ENCODE measurements at regions not wholly inside any gene's neighbourhood (a gene's known extent, or its start where the extent isn't known, plus 50 kb on each side); places are given as distances from the start of the nearest gene placed in this dataset.
"Not testable (repeated sequence)": the region's sequence is repeated elsewhere in the genome, so short reads cannot be mapped to it uniquely, and the experiment has no call there.

GRCh38 chr11:16526947-16527346 is 170.6 kb upstream of the SOX6 start:
- no peak for DNase-seq

DNA sequence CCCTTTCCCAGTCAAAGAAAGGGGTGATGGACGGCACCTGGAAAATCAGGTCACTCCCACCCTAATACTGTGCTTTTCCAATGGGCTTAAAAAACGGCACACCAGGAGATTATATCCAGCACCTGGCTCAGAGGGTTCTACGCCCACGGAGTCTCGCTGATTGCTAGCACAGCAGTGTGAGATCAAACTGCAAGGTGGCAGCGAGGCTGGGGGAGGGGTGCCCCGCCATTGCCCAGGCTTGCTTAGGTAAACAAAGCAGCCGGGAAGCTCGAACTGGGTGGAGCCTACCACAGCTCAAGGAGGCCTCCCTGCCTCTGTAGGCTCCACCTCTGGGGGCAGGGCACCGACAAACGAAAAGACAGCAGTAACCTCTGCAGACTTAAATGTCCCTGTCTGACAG is 164.4 kb upstream of the SOX6 start:
- DNase-seq: not testable (repeated sequence)

DNA sequence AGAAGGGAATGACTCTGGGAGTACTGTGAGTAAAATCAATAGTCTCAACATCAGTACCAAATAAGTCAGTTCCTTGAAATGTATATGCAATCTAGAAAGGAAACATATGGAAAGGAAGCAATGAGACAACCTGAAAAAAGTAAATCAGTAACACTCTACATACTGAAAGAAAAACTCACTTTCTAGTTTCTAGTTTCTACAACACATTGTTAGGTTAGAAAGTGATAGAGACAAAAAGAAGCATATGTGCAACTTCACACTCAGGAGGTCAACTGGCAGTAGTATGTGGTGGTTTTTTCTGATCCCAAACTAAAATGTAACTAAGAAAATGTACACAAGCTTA is 156.5 kb upstream of the SOX6 start:
- no peak for DNase-seq

DNA sequence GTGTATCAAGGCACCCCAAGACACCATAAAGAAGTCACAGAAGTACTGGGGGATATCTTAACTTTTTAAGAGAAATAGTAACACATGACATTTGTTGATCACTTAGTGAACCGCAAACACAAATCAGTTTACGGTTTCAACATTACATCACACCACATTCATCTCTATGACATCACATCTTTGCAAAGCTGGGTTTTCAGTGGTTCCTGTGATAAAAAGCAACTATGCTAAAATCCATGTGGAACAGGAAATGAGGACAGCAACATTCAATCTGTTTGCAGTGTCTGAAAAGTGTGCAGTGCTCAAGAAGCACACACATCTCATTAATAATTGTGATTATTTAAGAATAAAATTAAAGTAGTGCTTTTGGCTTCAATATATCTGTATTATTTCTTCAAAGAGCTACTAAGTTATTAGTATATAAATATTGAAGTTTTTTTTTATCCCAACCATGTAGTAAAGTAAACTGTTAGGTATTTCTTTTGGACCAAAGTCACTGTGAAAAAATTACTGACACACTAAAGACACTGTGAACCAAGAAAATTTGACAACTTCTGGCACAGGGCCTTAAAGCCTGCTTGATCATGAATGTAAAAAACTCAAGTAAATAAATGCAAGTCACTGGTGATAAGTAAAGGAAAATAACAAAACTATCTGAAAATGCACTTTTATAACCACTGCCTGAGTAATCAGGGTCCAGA is 156.0 kb upstream of the SOX6 start:
- no peak for DNase-seq

GRCh38 chr11:16511116-16512114 is 155.1 kb upstream of the SOX6 start:
- DNase-seq: peak; percentile 37

DNA sequence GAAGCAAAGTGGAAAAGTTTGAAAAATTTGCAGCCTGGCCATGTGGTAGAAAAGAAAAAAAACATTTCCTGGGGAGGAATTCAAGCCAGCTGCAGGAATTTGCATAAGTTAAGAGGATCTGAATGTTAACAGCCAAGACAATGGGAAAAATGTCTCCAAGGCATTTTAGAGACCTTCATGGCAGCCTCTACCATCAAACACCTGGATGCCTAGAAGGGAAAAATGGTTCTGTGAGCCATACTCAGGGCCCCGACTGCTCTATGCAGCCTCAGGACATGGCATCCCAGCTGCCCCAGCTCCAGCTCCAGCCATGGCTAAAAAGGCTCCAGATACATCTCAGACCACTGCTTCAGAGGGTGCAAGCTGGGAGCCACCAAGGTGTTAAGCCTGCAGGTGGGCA is 149.1 kb upstream of the SOX6 start:
- DNase-seq: no peak

DNA sequence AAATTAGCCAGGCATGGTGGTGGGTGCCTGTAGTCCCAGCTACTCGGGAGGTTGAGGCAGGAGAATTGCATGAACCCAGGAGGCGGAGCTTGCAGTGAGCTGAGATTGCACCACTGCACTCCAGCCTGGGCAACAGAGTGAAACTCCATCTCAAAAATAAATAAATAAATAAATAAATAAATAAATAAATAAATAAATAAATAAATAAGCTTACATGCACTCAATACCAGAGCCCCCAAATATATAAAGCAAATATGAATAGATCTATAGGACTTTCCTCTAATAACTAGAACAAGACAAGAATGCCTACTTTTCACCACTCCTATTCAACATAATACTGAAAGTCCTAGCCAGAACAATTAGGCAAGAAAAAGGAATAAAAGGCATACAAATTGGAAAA is 147.5 kb upstream of the SOX6 start:
- not testable (repeated sequence) for DNase-seq

- DNase-seq: no peak
These were observed 138.8 kb upstream of the SOX6 start for GRCh38 chr11:16494918-16495691.

GRCh38 chr11:16484434-16484833 is 128.1 kb upstream of the SOX6 start:
- no peak for DNase-seq

DNA sequence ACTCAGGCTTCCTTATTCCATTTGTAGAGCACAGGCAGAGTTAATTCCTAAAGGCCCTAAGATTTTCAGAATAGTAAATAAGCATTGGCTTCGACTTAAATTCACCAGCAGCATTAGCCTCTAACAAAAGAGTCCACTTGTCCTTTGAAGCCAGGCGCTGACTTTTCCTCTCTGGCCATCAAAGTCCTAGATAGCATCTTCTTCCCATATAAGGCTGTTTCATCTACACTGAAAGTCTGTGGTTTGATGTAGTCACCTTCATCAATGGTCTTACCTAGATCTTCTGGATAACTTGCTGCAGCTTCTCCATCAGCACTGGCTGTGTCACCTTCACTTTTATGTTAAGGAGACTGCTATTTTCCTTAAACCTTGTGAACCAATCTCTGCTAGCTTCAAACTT is 118.3 kb upstream of the SOX6 start:
- DNase-seq: no peak

DNA sequence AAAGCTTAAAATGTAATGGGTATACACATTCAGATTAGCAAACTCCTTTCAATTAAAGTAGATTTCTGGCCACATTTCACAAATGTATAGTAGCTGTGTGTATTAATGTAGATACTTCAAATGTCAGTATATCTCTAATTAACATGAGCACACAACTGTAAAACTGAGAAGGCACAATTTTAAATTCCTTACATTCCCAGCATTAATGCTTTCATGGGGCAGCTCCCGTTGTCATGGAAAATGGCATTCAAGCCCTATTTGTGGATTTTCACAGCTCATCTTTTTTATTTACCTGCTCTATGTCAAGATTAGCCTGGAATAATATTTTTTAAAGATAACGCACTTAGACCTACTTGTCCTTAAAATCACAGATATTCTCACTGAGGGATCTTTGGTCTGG is 113.6 kb upstream of the SOX6 start:
- no peak for DNase-seq

GRCh38 chr11:16468735-16469453 is 112.5 kb upstream of the SOX6 start:
- no peak for DNase-seq

GRCh38 chr11:16460508-16460907 is 104.2 kb upstream of the SOX6 start:
- DNase-seq: no peak

GRCh38 chr11:16456366-16456765 is 100.0 kb upstream of the SOX6 start:
- no peak for DNase-seq

GRCh38 chr11:16454289-16454863 is 98.0 kb upstream of the SOX6 start:
- no peak for DNase-seq

DNA sequence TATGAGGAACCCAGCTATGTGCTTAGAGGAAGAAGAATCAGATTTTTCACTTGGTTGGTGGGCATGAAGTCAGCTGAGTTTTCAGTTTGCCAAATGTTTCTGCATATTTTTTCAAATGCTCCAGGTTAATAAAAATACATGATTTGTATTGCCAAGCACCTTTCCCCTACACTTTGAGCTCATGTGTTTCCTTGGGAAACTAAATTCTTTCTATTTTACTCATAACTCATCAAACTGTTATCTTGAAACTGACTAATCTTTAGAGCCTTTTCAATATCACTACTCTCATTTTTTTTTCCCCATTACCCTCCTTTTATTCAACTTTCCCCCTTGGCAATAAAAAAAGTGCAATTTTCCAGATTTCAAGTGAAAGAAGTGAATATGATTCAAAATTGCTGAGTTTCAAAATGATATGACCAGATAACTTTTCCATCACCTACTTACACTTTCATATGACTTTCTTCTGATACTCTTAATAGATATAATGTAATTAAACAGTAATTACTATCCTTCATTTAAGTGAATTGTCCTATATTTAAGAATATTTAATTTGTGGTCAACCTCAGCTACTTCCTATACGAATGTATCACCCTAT is 91.9 kb upstream of the SOX6 start:
- DNase-seq: no peak

DNA sequence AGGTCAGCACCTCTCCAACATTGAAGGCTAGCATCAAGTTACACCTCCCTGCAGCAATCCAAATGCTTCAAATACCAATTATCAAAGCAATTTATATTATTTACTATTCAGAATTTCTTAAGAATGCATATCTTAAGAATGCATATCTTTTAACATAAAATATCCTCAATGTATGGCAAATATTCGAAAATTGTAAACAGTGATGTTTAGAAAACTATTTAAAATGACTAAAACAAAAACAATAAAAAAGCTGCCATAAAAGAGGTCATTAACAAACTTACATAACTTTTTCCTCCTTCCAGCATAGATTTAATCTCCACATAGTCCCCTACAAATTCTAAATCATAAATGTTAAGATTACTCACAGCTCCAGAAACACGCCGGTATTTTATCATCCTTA is 85.1 kb upstream of the SOX6 start:
- no peak for DNase-seq

DNA sequence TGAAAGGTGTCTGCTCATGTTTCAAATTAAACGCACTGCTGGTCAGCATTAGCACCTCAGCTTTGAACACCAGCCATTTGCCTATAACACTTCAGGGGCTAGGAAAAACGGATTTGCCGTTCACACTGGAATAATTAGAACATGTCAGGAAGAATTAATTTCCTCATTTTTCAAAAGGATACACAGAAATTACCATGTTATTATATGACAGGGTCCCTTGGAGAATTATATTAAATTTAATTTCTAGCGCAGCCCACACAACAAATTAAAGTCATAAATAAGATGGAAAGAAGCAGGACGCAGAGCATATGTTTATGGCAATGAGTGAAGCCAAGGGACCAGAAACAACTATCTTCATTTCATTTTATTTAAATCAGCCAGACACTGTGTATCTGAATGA is 83.8 kb upstream of the SOX6 start:
- no peak for DNase-seq

DNA sequence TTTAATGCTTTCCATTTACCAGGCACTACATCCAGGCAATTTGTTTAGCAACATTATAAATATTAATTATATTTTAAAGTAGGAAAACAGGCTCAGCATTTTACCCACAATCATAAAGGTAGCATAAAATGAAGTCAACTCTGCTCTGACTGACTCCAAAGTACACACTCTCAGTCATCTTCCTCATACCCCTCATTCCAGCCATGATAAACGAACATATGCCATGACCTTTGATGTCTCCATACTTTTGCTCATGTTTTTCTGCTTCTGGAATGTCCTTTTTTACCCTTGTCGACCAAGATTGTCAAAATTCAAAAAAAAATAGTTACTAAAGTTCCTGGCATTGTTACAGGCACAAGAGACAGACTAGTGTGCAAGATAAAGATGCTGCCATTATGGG is 77.7 kb upstream of the SOX6 start:
- DNase-seq: no peak

DNA sequence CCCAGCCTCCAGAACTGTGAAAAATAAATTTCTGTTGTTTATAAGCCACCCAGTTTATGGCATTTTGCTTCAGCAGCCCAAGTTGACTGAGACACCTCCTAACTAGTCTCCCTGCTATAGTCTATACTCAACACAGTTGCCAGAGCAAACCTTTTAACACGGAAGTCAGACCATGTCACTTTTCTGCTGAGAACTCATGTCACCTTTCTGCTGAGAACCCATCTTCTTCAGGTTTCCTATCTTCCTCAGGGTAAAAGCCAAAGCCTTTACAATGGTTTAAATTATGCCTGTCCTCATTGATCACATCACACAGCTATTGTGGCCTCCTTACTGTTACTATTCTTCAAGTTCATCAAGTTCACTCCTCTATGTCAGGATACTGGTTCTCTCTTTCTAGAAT is 74.3 kb upstream of the SOX6 start:
- no peak for DNase-seq

- DNase-seq: no peak
These were observed 65.5 kb upstream of the SOX6 start for GRCh38 chr11:16421826-16422225.
